CD14-positive monocyte (primary cell): ENCODE measurements at regions not wholly inside any gene's neighbourhood (a gene's known extent, or its start where the extent isn't known, plus 50 kb on each side); places are given as distances from the start of the nearest gene placed in this dataset.

Experiments used
- DNase-seq, 3 donors: peaks; one replicate each; pipeline ENCODE4 v3.0.0-alpha.2; 2011 to 2022
- H2AFZ ChIP-seq: 2 replicates; pipeline ENCODE4 v1.6.0; 2012; ENCODE audit warnings: mild to moderate bottlenecking, low read depth, low read length, inconsistent platforms; ENCODE audit not compliant: insufficient read depth, poor library complexity, severe bottlenecking
- H3K27ac ChIP-seq, 2 donors: 1 replicate in 1 of 2; 2 replicates in 1 of 2; pipeline ENCODE4 v1.5.1; 2012 to 2013; ENCODE audit warnings: low read length in 2 of 2, control low read depth in 1 of 2, inconsistent platforms in 1 of 2, low read depth in 1 of 2, mild to moderate bottlenecking in 1 of 2
- H3K27me3 ChIP-seq, 2 donors: one replicate each; pipeline versions ENCODE4 v1.6.0 to v1.6.1; 2011 to 2013; ENCODE audit warnings: low read length in 2 of 2; ENCODE audit not compliant: control insufficient read depth in 2 of 2, insufficient read depth in 2 of 2
- H3K36me3 ChIP-seq, 2 donors: replicated peaks in 1 of 2; 1 replicate in 1 of 2; 2 replicates in 1 of 2; pipeline versions ENCODE4 v1.5.1 to v1.6.1; 2012 to 2013; ENCODE audit warnings: low read length in 2 of 2, control low read depth in 1 of 2, inconsistent platforms in 1 of 2, mild to moderate bottlenecking in 1 of 2; ENCODE audit not compliant: insufficient read depth in 2 of 2, control insufficient read depth in 1 of 2
- H3K4me1 ChIP-seq, 2 donors: 1 replicate in 1 of 2; 2 replicates in 1 of 2; pipeline versions ENCODE4 v1.5.1 to v1.6.1; 2012 to 2013; ENCODE audit warnings: low read length in 2 of 2, control low read depth in 1 of 2, inconsistent platforms in 1 of 2, mild to moderate bottlenecking in 1 of 2, moderate library complexity in 1 of 2; ENCODE audit not compliant: insufficient read depth in 2 of 2, control insufficient read depth in 1 of 2
- H3K4me2 ChIP-seq: replicated peaks from 2 replicates; pipeline ENCODE3; 2012; ENCODE audit warnings: low read length, moderate library complexity, mild to moderate bottlenecking; ENCODE audit not compliant: poor library complexity, severe bottlenecking; ENCODE audit errors: extremely low read depth
- H3K4me3 ChIP-seq, 3 experiments: fragments of 200-600 bp in 1 of 3; sonication (generic) in 1 of 3; replicated peaks in 1 of 3; 1 replicate in 2 of 3; 2 replicates in 1 of 3; pipeline ENCODE4 v1.5.1; 2011 to 2013; ENCODE audit warnings: low read length in 3 of 3, mild to moderate bottlenecking in 3 of 3, control low read depth in 2 of 3, low read depth in 2 of 3, inconsistent platforms in 1 of 3, moderate library complexity in 1 of 3
- H3K79me2 ChIP-seq: 2 replicates; pipeline ENCODE4 v1.6.0; 2012; ENCODE audit warnings: mild to moderate bottlenecking, control low read depth, inconsistent platforms, low read length, moderate library complexity; ENCODE audit not compliant: insufficient read depth
- H3K9ac ChIP-seq: 2 replicates; pipeline ENCODE4 v1.6.0; 2017; ENCODE audit warnings: low read length, mild to moderate bottlenecking; ENCODE audit not compliant: insufficient read depth, poor library complexity, severe bottlenecking
- H3K9me3 ChIP-seq, 2 donors: replicated peaks in 1 of 2; 1 replicate in 1 of 2; 2 replicates in 1 of 2; pipeline versions ENCODE4 v1.5.1 to v1.6.1; 2012 to 2013; ENCODE audit warnings: low read length in 2 of 2, control low read depth in 1 of 2; ENCODE audit not compliant: control insufficient read depth in 1 of 2, insufficient read depth in 1 of 2
- H4K20me1 ChIP-seq: 2 replicates; pipeline ENCODE4 v1.6.0; 2012; ENCODE audit warnings: mild to moderate bottlenecking, low read length, control low read depth, moderate library complexity; ENCODE audit not compliant: insufficient read depth
- H3K27ac Mint-ChIP-seq, 7 donors: one replicate each; pipeline ENCODE4 v1.8.0; 2020; ENCODE audit warnings: mild to moderate bottlenecking in 7 of 7, mixed read lengths in 7 of 7, moderate library complexity in 6 of 7, inconsistent platforms in 2 of 7
- H3K27me3 Mint-ChIP-seq, 3 donors: one replicate each; pipeline ENCODE4 v1.8.0; 2021 to 2022; ENCODE audit warnings: low read depth in 3 of 3, mild to moderate bottlenecking in 3 of 3, mixed read lengths in 3 of 3, moderate library complexity in 3 of 3, inconsistent platforms in 1 of 3
- H3K36me3 Mint-ChIP-seq, 2 donors: one replicate each; pipeline ENCODE4 v1.8.0; 2020; ENCODE audit warnings: mixed read lengths in 2 of 2, inconsistent platforms in 1 of 2, mild to moderate bottlenecking in 1 of 2
- H3K4me1 Mint-ChIP-seq: one replicate; pipeline ENCODE4 v1.8.0; 2020; ENCODE audit warnings: mild to moderate bottlenecking, mixed read lengths
- H3K4me3 Mint-ChIP-seq, 2 donors: one replicate each; pipeline ENCODE4 v1.8.0; 2020; ENCODE audit warnings: mild to moderate bottlenecking in 2 of 2, mixed read lengths in 2 of 2, moderate library complexity in 1 of 2
- H3K9me3 Mint-ChIP-seq, 7 donors: one replicate each; pipeline ENCODE4 v1.8.0; 2020 to 2022; ENCODE audit warnings: mixed read lengths in 7 of 7, mild to moderate bottlenecking in 6 of 7, moderate library complexity in 6 of 7, inconsistent platforms in 2 of 7
- WGBS: methylation state at CpG from one replicate; pipeline ENCODE4 v1.1.5; 2013; ENCODE audit warnings: missing lambda C conversion rate; ENCODE audit not compliant: insufficient coverage; 5-methylcytosine and 5-hydroxymethylcytosine counted together
- intact Hi-C, 2 donors: fragments of 100-400 bp; cut with micrococcal nuclease; formaldehyde crosslinking; loops; one replicate each; pipeline versions ENCODE4 v1.15.0 to v1.15.1; 2023
- TF ChIP-seq, protein P1 (sequence below): fragments of 200-600 bp; IDR thresholded peaks from one replicate; pipeline ENCODE4 v1.8.0; 2022; ENCODE audit warnings: antibody characterized with exemption, mild to moderate bottlenecking

- H3K4me2 ChIP-seq: no peak overlapping the region
- Mint-ChIP-seq H3K4me1 (no peaks in the 10 kb centered on the region), H3K36me3 (no peaks in the 10 kb centered on the region)
These were observed 632.4 kb upstream of the BOD1L1 start for GRCh38 chr4:14259936-14260335.

GRCh38 chr4:14260591-14260990, 633.1 kb upstream of the BOD1L1 start:
- Mint-ChIP-seq H3K27ac (no peak overlapping the region), H3K4me1 (no peaks in the 10 kb centered on the region), H3K27me3 (peaks cover 0 to 2% (median 0%) of the 10 kb centered on the region in 3 donors), H3K36me3 (no peaks in the 10 kb centered on the region), H3K4me3 (no peak overlapping the region), H3K9me3 (peaks cover 0 to 4% (median 2%) of the 10 kb centered on the region in 7 donors)
- TF ChIP-seq, protein P1, sequence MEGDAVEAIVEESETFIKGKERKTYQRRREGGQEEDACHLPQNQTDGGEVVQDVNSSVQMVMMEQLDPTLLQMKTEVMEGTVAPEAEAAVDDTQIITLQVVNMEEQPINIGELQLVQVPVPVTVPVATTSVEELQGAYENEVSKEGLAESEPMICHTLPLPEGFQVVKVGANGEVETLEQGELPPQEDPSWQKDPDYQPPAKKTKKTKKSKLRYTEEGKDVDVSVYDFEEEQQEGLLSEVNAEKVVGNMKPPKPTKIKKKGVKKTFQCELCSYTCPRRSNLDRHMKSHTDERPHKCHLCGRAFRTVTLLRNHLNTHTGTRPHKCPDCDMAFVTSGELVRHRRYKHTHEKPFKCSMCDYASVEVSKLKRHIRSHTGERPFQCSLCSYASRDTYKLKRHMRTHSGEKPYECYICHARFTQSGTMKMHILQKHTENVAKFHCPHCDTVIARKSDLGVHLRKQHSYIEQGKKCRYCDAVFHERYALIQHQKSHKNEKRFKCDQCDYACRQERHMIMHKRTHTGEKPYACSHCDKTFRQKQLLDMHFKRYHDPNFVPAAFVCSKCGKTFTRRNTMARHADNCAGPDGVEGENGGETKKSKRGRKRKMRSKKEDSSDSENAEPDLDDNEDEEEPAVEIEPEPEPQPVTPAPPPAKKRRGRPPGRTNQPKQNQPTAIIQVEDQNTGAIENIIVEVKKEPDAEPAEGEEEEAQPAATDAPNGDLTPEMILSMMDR: no peak
- Histone ChIP-seq H3K9me3 (no peaks in the 10 kb centered on the region), H3K79me2 (no peaks in the 10 kb centered on the region), H2AFZ (no peak overlapping the region), H3K27ac (no peak overlapping the region), H3K4me1 (no peaks in the 10 kb centered on the region), H3K27me3 (no peaks in the 10 kb centered on the region), H3K36me3 (no peaks in the 10 kb centered on the region), H3K4me3 (no peak overlapping the region), H3K9ac (no peak overlapping the region), H4K20me1 (no peaks in the 10 kb centered on the region), H3K4me2 (no peak overlapping the region)
- whole genome bisulfite sequencing: 100% methylated on average over 2 of the region's 3 CpGs
- DNase-seq: no peak
- intact Hi-C loops: no loop called here

More at GRCh38 chr4:14259936-14260335, 632.4 kb upstream of the BOD1L1 start:
- H3K79me2 ChIP-seq: no peaks in the 10 kb centered on the region
- H3K27ac ChIP-seq: no peak overlapping the region
- H3K36me3 ChIP-seq: no peaks in the 10 kb centered on the region
- Mint-ChIP-seq H3K27me3 (peaks cover 0 to 2% (median 0%) of the 10 kb centered on the region in 3 donors), H3K9me3 (peaks cover 0 to 4% (median 2%) of the 10 kb centered on the region in 7 donors), H3K4me3 (no peak overlapping the region), H3K27ac (no peak overlapping the region)
- no peak for DNase-seq
- no peak overlapping the region for H3K4me3 ChIP-seq
- no peaks in the 10 kb centered on the region for H3K4me1 ChIP-seq
- WGBS: no CpG with 5 or more reads among the region's 4 CpGs
- TF ChIP-seq, protein P1: no peak
- no peak overlapping the region for H2AFZ ChIP-seq
- H3K9me3 ChIP-seq: no peaks in the 10 kb centered on the region
- no peak overlapping the region for H3K9ac ChIP-seq
- no peaks in the 10 kb centered on the region for H4K20me1 ChIP-seq
- no peaks in the 10 kb centered on the region for H3K27me3 ChIP-seq
- intact Hi-C loops: no loop called here
